Nucleus accumbens (tissue), 56 donors: ENCODE measurements at regions not wholly inside any gene's neighbourhood (a gene's known extent, or its start where the extent isn't known, plus 50 kb on each side); places are given as distances from the start of the nearest gene placed in this dataset.
"Not testable (repeated sequence)": the region's sequence is repeated elsewhere in the genome, so short reads cannot be mapped to it uniquely, and the experiment has no call there.

Source experiments
- DNase-seq, 56 donors: peaks; one replicate each; lab custom pipeline; 2025; lab: John Stamatoyannopoulos, UW

DNA sequence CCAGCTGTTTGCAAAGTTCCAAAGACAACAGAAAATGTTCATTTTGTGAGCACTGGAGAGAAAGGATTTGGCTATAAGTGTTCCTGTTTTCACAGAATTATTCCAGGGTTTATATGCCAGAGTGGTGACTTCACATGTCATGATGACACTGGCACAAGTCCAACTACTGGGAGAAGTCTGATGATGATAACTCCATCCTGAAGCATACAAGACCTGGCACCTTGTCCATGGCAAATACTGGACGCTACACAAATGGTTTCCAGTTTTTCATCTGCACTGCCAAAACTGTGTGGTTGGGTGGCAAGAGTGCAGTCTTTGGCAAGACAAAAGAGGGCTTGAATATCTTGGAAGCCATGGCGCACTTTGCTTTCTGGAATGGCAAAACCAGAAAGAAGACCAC, 385.0 kb downstream of the CDH11 start:
- DNase-seq = no peak

DNA sequence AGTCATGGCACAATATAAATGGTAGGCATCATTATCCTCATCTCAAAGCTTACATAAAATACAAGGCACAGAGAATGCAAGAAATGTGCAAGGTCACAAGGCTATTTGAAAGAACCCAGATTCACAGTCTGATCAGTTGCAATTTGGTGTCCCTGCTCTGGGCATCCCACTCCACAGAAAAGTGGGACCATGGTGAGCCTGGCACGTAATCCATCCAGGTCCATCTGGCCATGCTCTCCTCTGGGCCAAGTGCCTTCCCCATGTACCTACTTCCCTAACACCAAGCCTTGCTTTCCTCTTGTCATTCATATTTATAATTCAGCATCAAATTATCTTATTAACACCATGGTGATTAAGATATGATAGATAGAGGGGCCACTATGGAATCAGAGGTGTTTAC, 390.0 kb downstream of the CDH11 start:
- DNase-seq = no peak

DNA sequence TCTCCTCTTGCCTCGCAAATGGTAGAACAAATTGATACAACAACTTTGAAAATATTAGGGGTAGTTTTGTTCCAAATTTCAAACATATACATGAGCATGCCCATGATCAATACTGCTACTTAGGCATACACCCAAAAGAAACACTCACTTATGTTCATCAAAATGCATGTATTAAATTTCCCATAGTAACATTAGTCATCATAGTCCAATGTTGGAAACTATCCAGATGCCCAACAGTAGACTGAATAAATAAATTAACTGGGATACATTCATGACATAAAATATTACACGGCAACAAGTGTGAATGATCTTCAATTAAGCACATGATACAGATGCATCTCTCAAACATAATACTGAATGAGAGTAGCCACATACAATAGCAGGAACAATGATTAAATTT, 391.6 kb downstream of the CDH11 start:
- DNase-seq = no peak

DNA sequence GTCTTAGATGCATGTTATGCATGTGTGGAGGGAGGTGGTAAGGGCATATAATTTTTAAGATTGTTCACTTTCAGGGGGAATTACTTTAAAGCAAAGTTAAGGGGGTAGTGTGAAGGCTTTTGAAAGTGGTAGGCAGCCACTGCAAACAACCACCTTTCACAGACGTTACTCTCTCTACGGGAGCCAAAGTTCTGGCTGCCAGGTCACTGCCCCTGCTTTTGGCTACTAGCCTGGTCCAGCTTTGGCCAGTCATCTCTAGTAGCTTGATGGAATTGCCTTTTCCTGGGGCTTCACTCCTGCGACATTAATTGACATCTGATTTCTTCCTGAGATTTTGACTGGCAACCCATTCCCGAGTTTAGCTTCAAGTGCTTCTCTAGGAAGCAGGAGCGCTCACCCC, 397.5 kb downstream of the CDH11 start:
- DNase-seq = no peak

DNA sequence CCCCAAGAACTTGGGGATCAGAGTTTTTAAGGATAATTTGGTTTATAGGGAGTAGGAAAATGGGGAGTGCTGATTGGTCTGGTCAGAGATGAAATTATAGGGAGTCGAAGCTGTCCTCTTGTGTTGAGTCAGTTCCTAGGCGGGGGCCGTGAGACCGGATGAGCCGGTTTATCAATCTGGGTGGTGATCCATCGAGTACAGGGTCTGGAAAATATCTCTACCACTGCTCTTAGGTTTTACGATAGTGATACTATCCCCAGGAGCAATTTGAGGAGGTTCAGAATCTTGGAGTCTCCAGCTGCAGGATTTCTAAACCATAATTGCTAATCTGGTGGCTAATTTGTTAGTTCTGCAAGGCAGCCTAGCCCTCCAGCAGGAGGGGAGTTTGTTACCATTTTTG, 403.4 kb downstream of the CDH11 start:
- no peak for DNase-seq

DNA sequence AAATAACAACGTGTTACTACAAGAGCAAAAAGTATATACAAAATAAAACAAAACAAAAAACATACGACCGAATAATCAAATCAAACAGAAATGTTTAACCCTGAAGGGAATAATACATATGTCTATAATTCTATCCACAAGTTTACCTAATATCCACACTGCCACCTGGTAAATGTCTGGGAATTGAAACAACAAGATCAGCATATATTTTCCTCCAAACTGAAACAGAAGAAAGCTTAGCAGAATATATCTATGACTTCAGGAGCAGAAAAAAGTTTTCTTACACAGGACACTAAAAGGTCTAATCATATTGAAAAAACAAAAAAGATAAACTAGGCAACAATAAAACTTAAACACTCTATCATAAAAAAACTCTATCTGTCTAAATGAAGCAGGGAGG, 404.0 kb downstream of the CDH11 start:
- no peak for DNase-seq

DNA sequence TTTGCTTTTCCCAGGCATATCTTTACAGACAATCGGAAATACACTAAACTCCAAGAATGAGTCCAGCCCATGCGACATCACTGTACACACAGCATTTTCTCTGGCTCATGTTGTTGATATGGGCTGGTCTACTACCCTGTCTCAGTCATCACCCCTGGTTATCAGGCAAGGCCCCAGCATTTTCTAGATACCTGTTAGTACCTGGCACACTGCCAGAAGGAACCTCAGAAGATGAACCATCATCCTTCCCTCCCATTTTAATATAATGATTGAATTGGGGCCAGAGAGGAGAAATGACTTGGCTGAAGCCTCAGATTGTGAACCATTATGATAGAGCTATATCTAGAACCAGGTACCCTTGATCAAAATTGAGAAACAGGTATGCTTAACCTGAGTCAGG, 406.2 kb downstream of the CDH11 start:
- no peak for DNase-seq

DNA sequence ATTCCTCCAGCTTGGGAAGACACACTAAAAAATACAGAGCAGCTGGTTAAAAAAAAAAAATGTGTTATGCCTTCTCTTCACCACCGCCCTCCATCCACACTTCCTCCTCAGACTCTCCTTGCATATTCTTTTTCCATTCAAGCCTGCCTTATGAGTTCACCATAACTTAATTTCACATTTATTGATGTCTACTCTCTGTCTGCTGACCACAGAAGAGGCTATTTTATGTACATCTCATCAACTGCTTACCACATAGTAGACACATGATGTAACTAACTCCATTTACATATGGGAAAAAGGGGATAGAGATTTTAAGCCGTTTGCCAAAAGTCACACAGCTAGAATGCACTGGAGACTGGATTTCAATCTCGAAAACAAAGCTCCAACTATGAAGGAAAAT, 409.8 kb downstream of the CDH11 start:
- no peak for DNase-seq

DNA sequence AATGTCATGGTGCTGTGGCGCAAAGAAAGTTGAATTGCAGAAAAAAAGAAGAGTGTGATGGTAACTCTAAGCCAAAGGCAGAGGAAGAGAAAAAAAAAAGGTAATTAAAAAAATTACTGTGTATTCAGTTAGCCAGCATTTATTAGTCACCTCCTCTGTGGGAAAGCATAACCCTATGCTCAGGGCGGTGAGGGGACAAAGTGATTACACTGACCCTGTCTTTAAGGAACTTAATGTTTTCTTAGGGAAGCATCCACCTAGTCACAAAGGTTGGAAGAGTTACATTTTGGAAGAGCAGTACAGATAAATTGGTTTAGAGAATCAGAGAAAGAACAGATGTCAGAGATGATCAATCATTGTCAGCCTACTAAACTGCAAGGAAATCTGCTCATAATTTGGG, 410.3 kb downstream of the CDH11 start:
- no peak for DNase-seq

DNA sequence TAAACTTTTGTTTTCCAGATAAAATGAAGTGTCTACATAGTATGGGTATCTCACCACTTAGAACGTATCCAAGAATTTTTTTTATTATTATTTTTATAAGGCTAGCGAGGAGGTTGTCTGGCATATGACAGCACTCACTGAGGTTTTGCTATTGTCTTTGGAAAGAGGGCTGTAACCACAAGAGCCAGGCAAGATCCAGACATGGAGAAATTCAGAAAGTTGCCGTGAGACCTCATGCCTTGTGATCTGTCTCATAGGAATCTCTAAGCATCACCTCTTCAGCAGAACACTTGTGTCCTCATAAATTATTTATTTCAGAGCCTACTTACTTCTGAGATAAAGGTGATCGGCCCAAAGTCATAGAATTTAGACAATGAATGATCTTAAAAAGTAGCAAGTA, 410.8 kb downstream of the CDH11 start:
- DNase-seq = no peak

DNA sequence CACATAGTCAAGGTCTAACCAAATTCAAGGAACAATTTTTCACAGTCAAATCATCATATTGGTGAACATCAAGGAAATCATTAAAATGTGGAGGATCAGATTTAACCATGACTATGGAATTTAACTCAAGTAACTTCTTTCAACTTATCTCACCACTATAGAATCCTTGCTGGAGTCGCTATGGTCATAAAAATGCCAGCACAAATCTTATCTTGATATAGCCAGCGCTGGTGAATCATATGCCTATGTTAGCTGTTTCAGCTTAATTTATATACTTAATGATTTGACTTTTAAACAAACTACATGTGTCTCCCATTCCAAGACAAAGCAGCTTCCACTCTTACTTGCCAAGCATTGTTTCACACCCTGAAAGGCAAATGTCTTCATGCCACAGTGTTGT, 416.4 kb downstream of the CDH11 start:
- DNase-seq = no peak

DNA sequence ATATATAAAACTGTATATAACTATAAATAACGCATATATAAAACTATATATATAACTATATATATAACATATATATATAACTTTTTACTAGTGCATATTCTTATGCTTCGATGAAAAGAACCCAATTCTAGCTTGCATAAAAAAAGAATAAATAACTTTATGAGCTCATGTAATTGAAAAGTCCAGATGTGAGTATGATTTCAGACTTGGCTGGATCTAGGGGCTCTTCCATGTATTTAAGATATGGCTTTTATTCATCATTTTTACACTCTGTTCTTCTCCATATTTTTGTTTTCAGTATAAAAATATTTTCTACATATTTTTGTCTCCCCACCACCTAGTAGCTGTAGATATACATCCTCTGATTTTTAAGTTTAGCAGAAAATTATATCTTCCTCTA, 417.5 kb downstream of the CDH11 start:
- DNase-seq = no peak

DNA sequence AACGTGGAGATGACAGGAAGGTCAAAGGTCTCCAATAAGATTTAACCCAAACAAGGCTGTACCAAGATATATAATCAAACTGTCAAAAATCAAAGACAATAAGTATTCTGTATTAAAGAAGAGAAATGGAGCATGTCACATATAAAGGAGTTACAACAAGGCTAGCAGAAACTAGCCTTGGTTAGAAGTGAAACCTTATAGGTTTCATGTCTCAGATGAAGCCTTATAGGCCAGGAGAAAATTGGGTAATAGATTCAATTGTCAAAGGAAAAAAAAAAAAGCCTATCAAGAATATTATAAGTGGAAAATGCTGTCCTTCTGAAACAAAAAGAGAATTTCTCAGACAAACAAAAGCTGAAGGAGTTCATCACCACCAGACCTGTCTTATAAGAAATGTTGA, 419.4 kb downstream of the CDH11 start:
- no peak for DNase-seq

DNA sequence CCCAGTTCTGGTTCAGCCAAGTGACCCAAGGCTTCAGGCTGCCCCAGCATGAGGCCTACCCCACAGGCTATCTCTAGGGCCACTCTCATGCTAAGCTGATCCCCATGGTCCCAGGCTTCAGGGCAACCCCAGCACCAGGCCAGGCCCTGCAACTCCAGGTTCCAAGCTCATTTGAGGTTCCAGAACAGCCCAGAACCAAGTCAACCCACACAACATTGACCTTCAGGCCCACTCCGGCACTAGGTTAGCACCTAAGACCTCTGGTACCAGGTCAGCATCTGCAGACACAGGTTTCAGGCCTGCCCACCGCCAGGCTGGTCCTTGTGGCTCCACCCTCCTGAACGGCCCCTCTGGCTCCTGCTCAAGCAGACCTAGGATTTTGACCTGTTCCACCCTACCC, 421.2 kb downstream of the CDH11 start:
- no peak for DNase-seq

DNA sequence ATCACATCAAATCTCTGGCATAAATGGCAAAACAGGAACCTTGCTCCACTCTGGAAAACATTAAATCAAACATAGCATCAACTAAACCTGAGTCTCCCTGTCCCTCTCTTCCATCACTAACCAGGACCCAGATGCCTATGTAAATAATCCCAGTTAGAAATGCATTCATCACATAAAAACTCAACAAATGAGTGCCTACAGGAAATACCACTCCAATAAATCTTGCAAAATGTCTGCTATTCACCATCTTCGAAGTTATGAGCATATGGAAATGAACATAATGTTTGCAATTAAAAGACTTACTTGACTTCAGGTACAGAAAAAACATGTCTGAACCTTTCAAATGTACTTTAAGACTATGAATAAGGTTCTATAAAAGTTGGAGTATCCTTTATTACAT, 425.0 kb downstream of the CDH11 start:
- DNase-seq = no peak

DNA sequence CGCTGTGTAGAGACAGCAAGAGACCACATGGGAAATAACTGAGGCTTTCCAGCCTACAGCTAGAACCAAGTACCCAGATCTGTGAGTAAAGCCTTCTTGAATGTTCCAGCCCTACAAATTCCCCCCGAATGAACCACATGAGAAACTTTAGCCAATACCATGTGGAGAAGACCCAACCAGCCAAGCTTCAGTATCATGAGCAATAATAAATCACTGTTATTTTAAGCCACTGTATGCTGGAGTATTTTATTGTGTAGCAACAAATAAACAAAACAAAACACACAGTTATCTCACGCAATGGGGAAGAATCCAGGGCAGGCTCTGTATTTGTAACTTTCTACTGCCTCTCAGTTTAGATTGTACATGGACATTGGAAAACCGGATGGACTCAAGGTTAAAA, 426.2 kb downstream of the CDH11 start:
- DNase-seq = no peak

DNA sequence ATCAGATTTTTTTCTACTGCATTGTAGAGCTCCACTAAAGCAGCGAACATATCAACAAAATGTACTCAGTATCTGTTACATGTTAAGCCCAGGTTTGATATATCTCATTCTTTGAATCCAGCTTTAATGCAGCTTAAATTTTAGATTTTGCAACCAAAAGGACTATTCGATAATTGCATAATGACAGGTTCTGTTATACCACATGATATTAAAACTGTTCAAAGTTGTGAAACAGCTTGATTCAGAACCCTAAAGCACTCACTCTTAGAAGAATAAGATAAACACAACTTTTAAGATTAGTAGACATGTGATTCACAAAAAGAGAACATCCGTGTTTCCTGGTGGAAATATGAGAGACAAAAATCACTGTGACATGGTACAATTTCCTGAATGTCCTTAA, 427.9 kb downstream of the CDH11 start:
- DNase-seq = no peak

DNA sequence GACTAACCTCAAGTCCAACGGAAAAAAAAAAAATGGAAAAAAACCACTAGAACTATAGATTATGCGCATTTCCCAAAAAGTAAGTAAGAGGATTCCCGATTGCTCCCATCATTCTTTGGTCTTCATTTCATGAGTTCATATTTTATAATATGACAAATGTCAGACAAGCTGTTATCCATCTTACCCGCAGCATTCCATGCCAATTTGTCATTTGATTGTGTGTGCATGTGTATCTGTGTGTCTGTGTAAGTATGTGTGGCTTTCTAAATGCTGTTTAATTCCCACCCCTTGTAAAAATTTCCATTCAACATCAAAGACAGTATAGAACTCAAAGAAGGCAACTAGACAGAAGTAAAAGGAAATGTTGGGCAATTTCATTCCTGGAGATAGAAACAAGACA, 434.1 kb downstream of the CDH11 start:
- DNase-seq = no peak

DNA sequence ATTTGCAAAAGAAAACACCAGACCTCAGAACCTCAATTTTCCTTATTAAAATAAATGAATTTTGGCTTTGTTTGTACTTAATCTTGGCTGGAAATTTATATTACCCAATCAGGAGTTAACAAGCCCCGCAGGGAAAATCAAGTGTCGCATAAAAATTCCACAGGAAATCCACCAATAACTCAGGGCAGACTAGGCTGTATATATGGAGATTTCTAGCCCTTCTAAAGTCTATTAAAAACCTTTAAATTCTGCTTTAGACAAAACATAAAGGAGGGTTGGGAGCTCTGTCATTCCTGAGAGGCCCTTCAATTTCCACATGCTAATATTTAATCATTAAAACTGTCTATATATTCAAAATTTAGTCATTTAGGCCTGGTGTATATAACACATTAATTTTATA, 434.7 kb downstream of the CDH11 start:
- no peak for DNase-seq

DNA sequence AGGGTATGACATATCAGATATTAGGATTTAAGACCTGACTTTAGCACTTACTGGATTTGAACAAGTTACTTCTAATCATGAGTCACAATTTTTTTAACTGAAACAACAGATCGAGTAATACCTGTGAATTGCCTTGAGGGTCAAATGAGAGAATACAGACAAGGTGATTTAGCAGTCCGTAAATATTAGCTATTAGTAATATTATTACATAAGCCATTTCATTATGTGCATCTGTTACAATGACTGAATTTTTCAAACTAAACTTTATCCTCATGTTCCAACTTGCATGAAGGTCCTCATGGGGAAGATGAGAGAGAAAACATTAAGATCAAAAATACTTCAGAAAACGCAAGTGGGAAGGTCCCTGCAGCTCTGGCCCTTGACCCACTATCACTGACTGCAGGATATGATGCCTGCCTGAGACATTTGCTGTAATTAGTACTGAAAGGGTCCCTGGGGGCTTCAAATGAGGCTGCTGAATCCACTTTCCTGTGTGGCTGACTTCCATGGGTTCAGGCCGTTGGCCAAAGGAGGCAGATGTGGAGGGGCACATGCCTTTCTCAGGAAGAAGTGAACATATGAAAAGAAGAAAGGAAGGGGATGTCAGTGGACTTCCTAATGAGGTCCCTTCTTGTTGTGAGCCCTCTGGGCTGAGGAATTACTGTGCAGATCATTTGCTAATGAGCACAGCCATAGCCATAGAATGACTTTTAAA, 441.7 kb downstream of the CDH11 start:
- DNase-seq = no peak

DNA sequence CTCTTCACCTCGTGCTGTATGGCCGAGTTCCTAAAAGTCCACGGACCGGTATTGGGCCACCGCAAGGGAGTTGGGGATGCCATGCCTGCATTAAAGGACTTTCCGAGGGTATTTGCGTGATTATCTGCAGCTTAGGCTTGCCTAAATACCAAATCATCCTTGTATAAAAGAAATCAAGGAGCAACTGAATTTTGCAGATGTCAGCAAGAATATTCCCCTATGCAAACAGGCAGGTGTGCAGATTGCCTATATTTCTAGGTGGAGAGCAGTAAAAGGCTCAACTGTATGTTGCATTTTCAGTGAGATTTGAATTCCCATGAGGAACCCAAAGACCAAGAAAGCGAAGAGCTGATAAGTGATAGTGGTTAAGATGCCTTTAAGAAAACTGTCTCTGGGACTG, 452.3 kb downstream of the CDH11 start:
- no peak for DNase-seq

DNA sequence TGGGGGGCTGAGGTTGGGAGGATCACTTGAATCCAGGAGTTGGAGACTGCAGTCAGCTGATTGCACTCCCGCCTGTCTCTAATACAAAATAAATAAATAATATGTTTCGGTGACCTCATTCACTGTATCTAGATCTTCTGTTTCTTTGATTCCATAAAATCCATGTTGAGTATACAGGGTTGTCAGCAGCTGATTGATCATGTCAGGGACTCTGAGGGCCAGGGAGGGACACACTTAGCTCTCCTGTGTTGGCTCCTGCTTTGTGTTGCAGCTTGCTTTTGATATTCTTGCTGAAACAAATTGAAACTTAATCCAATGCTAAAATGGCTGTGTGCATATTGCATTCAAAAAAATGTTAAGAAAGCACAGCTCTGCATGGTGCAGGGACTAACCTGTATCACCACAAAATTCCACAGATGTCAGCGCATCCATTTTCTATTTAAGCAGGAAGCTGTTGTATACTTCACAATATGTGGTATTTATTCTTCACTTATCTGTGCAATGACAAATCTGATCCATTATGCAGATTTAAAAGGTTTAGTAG, 454.5 kb downstream of the CDH11 start:
- no peak for DNase-seq

DNA sequence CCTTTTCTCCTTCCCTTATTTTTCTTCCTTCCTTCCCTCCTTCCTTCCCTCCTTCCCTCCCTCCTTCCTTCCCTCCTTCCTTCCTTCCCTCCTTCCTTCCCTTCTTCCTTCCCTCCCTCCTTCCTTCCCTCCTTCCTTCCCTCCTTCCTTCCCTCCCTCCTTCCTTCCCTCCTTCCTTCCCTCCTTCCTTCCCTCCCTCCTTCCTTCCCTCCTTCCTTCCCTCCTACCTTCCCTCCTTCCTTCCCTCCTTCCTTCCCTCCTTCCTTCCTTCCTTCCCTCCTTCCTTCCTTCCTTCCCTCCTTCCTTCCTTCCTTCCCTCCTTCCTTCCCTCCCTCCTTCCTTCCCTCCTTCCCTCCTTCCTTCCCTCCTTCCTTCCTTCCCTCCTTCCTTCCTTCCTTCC, 459.6 kb downstream of the CDH11 start:
- not testable (repeated sequence) for DNase-seq
